Kidney epithelial cell (primary cell): ENCODE measurements at regions not wholly inside any gene's neighbourhood (a gene's known extent, or its start where the extent isn't known, plus 50 kb on each side); places are given as distances from the start of the nearest gene placed in this dataset.

Experiments
- DNase-seq: peaks from one replicate; pipeline ENCODE4 v3.0.0-alpha.2; 2010; ENCODE audit warnings: low read depth
- H3K27me3 ChIP-seq: 2 replicates; pipeline ENCODE4 v1.6.0; 2011; ENCODE audit warnings: low read length; ENCODE audit not compliant: control insufficient read depth, insufficient read depth
- H3K36me3 ChIP-seq: 2 replicates; pipeline ENCODE4 v1.5.1; 2011; ENCODE audit warnings: low read length; ENCODE audit not compliant: control insufficient read depth, insufficient read depth
- H3K4me3 ChIP-seq: 2 replicates; pipeline ENCODE4 v1.5.1; 2011; ENCODE audit warnings: low read depth, mild to moderate bottlenecking, control low read depth, low read length
- TF ChIP-seq, protein P1 (sequence below): IDR thresholded peaks from 2 replicates; pipeline ENCODE4 v1.5.1; 2011; ENCODE audit warnings: mild to moderate bottlenecking, moderate library complexity, low read length, control low read depth, inconsistent platforms; ENCODE audit not compliant: insufficient read depth, poor library complexity, severe bottlenecking

GRCh38 chr11:86132667-86133249 lies 63.9 kb upstream of the PICALM start:
- no peaks in the 10 kb centered on the region for H3K27me3 ChIP-seq
- TF ChIP-seq, protein P1, sequence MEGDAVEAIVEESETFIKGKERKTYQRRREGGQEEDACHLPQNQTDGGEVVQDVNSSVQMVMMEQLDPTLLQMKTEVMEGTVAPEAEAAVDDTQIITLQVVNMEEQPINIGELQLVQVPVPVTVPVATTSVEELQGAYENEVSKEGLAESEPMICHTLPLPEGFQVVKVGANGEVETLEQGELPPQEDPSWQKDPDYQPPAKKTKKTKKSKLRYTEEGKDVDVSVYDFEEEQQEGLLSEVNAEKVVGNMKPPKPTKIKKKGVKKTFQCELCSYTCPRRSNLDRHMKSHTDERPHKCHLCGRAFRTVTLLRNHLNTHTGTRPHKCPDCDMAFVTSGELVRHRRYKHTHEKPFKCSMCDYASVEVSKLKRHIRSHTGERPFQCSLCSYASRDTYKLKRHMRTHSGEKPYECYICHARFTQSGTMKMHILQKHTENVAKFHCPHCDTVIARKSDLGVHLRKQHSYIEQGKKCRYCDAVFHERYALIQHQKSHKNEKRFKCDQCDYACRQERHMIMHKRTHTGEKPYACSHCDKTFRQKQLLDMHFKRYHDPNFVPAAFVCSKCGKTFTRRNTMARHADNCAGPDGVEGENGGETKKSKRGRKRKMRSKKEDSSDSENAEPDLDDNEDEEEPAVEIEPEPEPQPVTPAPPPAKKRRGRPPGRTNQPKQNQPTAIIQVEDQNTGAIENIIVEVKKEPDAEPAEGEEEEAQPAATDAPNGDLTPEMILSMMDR = no peak
- no peaks in the 10 kb centered on the region for H3K36me3 ChIP-seq
- H3K4me3 ChIP-seq = no peak overlapping the region
- DNase-seq = no peak

GRCh38 chr11:86129740-86130540 lies 61.1 kb upstream of the PICALM start:
- Histone ChIP-seq H3K27me3 (no peaks in the 10 kb centered on the region), H3K4me3 (no peak overlapping the region), H3K36me3 (no peaks in the 10 kb centered on the region)
- DNase-seq = no peak
- TF ChIP-seq, protein P1 = no peak

DNA sequence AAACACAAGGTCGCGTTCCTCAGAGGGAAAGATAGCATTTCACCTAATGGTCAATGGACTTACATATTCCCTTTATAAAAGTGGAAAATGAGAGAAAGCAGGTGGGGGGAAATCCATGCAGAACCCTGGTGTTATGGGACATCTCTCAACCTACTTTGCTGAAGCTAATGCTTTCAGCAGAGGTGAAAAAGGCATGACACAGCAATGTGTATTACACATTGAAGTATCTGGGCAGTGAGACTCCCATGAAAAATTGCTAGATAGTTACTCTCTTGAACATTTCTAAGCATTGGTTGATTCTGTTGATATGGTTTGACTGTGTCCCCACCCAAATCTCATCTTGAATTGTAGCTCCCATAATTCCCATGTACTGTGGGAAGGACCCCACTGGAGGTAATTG lies 60.0 kb upstream of the PICALM start:
- no peaks in the 10 kb centered on the region for H3K27me3 ChIP-seq
- TF ChIP-seq, protein P1 = no peak
- no peaks in the 10 kb centered on the region for H3K36me3 ChIP-seq
- no peak for DNase-seq
- H3K4me3 ChIP-seq = no peak overlapping the region

DNA sequence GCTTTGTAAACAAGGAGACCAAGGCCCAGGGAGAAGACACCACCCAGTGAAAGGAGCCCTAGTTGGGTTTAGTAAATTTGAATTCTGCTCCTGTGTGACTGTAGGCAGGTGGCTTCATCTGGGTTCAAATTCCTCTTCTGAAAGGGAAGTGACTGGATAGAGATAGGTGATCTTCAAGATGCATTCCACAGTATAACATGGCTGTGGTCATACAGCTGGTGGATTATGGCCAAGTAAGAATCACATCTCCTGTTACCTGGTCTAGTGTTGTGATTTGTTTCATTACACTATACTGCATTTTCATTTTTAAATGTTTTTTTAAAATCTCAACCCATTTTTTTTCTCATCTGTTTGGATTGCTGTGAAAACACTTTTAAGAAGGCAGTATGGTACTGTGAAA lies 58.0 kb upstream of the PICALM start:
- Histone ChIP-seq H3K36me3 (no peaks in the 10 kb centered on the region), H3K27me3 (no peaks in the 10 kb centered on the region), H3K4me3 (no peak overlapping the region)
- no peak for DNase-seq
- TF ChIP-seq, protein P1 = no peak

- H3K4me3 ChIP-seq = no peak overlapping the region
- no peak for DNase-seq
- H3K27me3 ChIP-seq = no peaks in the 10 kb centered on the region
- H3K36me3 ChIP-seq = no peaks in the 10 kb centered on the region
- TF ChIP-seq, protein P1 = no peak
Observed at GRCh38 chr11:86124251-86125233, 55.7 kb upstream of the PICALM start.
